IMR-90 (cell line): ENCODE measurements at regions not wholly inside any gene's neighbourhood (a gene's known extent, or its start where the extent isn't known, plus 50 kb on each side); places are given as distances from the start of the nearest gene placed in this dataset.

Experiments used
- CEBPB ChIP-seq: IDR thresholded peaks from 2 replicates; pipeline ENCODE4 v1.6.1; 2012; ENCODE audit warnings: low read depth, low read length, improper control_type of control experiment
- CHD1 ChIP-seq: IDR thresholded peaks from 2 replicates; pipeline ENCODE4 v1.6.1; 2012; ENCODE audit warnings: low read depth, low read length, improper control_type of control experiment
- FOS ChIP-seq: fragments of 150-350 bp; IDR thresholded peaks from 2 replicates; pipeline ENCODE4 v1.6.1; 2016; ENCODE audit warnings: low read depth, low read length
- MAFK ChIP-seq: IDR thresholded peaks from 2 replicates; pipeline ENCODE4 v1.6.1; 2012; ENCODE audit warnings: low read depth, low read length, improper control_type of control experiment
- MXI1 ChIP-seq: IDR thresholded peaks from 2 replicates; pipeline ENCODE4 v1.6.1; 2012; ENCODE audit warnings: low read depth, mild to moderate bottlenecking, low read length, moderate library complexity, borderline replicate concordance
- NFE2L2 ChIP-seq: fragments of 150-350 bp; IDR thresholded peaks from 2 replicates; pipeline ENCODE4 v1.6.1; 2016; ENCODE audit warnings: low read depth, mild to moderate bottlenecking, low read length
- POLR2A ChIP-seq: IDR thresholded peaks from 2 replicates; pipeline ENCODE4 v1.6.1; 2012; ENCODE audit warnings: mild to moderate bottlenecking, low read depth, low read length
- RAD21 ChIP-seq: IDR thresholded peaks from 2 replicates; pipeline ENCODE4 v1.6.1; 2012; ENCODE audit warnings: low read length, improper control_type of control experiment
- RCOR1 ChIP-seq: IDR thresholded peaks from 2 replicates; pipeline ENCODE4 v1.6.1; 2012; ENCODE audit warnings: mild to moderate bottlenecking, low read length, improper control_type of control experiment; ENCODE audit not compliant: insufficient replicate concordance
- SMC3 ChIP-seq: fragments of 150-350 bp; IDR thresholded peaks from 2 replicates; pipeline ENCODE4 v1.6.1; 2016; ENCODE audit warnings: low read depth, mild to moderate bottlenecking, antibody characterized with exemption, low read length, moderate library complexity
- TF ChIP-seq, protein P1 (sequence below): conservative IDR thresholded peaks from 2 replicates; pipeline ENCODE4 v1.5.1; 2012; ENCODE audit warnings: mild to moderate bottlenecking, low read depth, low read length, improper control_type of control experiment
- TF ChIP-seq, protein P2 (sequence below): fragments of 150-350 bp; IDR thresholded peaks from 2 replicates; pipeline ENCODE4 v1.6.1; 2016; ENCODE audit warnings: low read depth, mild to moderate bottlenecking, low read length, moderate library complexity, borderline replicate concordance
- TF ChIP-seq, protein P3 (sequence below): fragments of 150-350 bp; IDR thresholded peaks from 2 replicates; pipeline ENCODE4 v1.6.1; 2017; ENCODE audit warnings: mild to moderate bottlenecking, antibody characterized with exemption, low read length, low read depth

DNA sequence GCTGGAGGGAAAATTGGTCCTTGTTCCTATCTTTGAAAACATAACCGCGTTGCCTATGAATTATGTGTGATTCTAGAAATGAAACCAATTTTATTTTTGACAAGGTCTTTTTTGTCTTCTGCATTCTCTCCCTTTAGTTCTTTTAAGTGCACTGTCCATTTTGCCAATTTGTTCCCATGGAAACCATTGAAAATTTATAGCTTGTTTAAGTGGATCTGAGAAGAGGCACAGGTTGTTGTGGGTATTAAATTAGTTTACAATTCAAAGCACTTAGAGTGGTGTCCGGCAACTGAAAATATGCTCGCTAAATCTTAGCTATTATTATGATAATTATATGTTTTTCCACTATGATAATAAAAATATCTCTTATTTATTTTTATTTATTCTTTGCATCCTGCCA lies 107.5 kb upstream of the FSHR start:
- TF ChIP-seq, protein P1, sequence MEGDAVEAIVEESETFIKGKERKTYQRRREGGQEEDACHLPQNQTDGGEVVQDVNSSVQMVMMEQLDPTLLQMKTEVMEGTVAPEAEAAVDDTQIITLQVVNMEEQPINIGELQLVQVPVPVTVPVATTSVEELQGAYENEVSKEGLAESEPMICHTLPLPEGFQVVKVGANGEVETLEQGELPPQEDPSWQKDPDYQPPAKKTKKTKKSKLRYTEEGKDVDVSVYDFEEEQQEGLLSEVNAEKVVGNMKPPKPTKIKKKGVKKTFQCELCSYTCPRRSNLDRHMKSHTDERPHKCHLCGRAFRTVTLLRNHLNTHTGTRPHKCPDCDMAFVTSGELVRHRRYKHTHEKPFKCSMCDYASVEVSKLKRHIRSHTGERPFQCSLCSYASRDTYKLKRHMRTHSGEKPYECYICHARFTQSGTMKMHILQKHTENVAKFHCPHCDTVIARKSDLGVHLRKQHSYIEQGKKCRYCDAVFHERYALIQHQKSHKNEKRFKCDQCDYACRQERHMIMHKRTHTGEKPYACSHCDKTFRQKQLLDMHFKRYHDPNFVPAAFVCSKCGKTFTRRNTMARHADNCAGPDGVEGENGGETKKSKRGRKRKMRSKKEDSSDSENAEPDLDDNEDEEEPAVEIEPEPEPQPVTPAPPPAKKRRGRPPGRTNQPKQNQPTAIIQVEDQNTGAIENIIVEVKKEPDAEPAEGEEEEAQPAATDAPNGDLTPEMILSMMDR: no peak
- TF ChIP-seq RCOR1 (no peak), POLR2A (no peak), FOS (no peak), MXI1 (no peak), SMC3 (no peak), RAD21 (no peak), MAFK (no peak), NFE2L2 (no peak), CHD1 (no peak), CEBPB (no peak)
- TF ChIP-seq, protein P2, sequence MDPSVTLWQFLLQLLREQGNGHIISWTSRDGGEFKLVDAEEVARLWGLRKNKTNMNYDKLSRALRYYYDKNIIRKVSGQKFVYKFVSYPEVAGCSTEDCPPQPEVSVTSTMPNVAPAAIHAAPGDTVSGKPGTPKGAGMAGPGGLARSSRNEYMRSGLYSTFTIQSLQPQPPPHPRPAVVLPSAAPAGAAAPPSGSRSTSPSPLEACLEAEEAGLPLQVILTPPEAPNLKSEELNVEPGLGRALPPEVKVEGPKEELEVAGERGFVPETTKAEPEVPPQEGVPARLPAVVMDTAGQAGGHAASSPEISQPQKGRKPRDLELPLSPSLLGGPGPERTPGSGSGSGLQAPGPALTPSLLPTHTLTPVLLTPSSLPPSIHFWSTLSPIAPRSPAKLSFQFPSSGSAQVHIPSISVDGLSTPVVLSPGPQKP: no peak
- TF ChIP-seq, protein P3, sequence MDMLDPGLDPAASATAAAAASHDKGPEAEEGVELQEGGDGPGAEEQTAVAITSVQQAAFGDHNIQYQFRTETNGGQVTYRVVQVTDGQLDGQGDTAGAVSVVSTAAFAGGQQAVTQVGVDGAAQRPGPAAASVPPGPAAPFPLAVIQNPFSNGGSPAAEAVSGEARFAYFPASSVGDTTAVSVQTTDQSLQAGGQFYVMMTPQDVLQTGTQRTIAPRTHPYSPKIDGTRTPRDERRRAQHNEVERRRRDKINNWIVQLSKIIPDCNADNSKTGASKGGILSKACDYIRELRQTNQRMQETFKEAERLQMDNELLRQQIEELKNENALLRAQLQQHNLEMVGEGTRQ: no peak
